ENCODE measurements at regions not wholly inside any gene's neighbourhood (a gene's known extent, or its start where the extent isn't known, plus 50 kb on each side); places are given as distances from the start of the nearest gene placed in this dataset.

GRCh38 chr17:72208832-72209231, 88.0 kb downstream of the SOX9 start:
- DNase-seq (ENCODE audit: low read depth): no peak

GRCh38 chr17:72212041-72212440, 91.2 kb downstream of the SOX9 start:
- DNase-seq (ENCODE audit: low read depth): no peak

GRCh38 chr17:72215490-72215889, 94.7 kb downstream of the SOX9 start:
- DNase-seq (ENCODE audit: low read depth): no peak

GRCh38 chr17:72215928-72216327, 95.1 kb downstream of the SOX9 start:
- no peak for DNase-seq (ENCODE audit: low read depth)

GRCh38 chr17:72219137-72219823, 98.5 kb downstream of the SOX9 start:
- DNase-seq (ENCODE audit: low read depth): no peak

- no peak for DNase-seq (ENCODE audit: low read depth)
Observed at GRCh38 chr17:72219824-72220493, 99.1 kb downstream of the SOX9 start.

GRCh38 chr17:72222661-72223380, 102.0 kb downstream of the SOX9 start:
- no peak for DNase-seq (ENCODE audit: low read depth)

- no peak for DNase-seq (ENCODE audit: low read depth)
Observed at GRCh38 chr17:72223866-72224291, 103.1 kb downstream of the SOX9 start.

GRCh38 chr17:72226322-72226721, 105.5 kb downstream of the SOX9 start:
- no peak for DNase-seq (ENCODE audit: low read depth)

GRCh38 chr17:72233986-72234385, 113.2 kb downstream of the SOX9 start:
- no peak for DNase-seq (ENCODE audit: low read depth)

- DNase-seq (ENCODE audit: low read depth): no peak
Observed at GRCh38 chr17:72234985-72235384, 114.2 kb downstream of the SOX9 start.

GRCh38 chr17:72236980-72237633, 116.3 kb downstream of the SOX9 start:
- no peak for DNase-seq (ENCODE audit: low read depth)

- no peak for DNase-seq (ENCODE audit: low read depth)
Observed at GRCh38 chr17:72238157-72238673, 117.4 kb downstream of the SOX9 start.

GRCh38 chr17:72239548-72239947, 118.7 kb downstream of the SOX9 start:
- DNase-seq (ENCODE audit: low read depth): no peak

- DNase-seq (ENCODE audit: low read depth): no peak
Observed at GRCh38 chr17:72240333-72240732, 119.5 kb downstream of the SOX9 start.

- no peak for DNase-seq (ENCODE audit: low read depth)
Observed at GRCh38 chr17:72244494-72244893, 123.7 kb downstream of the SOX9 start.

- DNase-seq (ENCODE audit: low read depth): no peak
Observed at GRCh38 chr17:72244956-72245355, 124.1 kb downstream of the SOX9 start.

GRCh38 chr17:72249441-72249840, 128.6 kb downstream of the SOX9 start:
- no peak for DNase-seq (ENCODE audit: low read depth)

GRCh38 chr17:72250206-72250605, 129.4 kb downstream of the SOX9 start:
- no peak for DNase-seq (ENCODE audit: low read depth)

GRCh38 chr17:72253597-72253996, 132.8 kb downstream of the SOX9 start:
- DNase-seq (ENCODE audit: low read depth): no peak

- no peak for DNase-seq (ENCODE audit: low read depth)
Observed at GRCh38 chr17:72254808-72255449, 134.1 kb downstream of the SOX9 start.

- DNase-seq (ENCODE audit: low read depth): no peak
Observed at GRCh38 chr17:72255481-72255880, 134.7 kb downstream of the SOX9 start.

Measured in activated gamma-delta T cell treated with anti-CD3 and anti-CD28 coated beads, Interleukin-2, amount 50 U/mL, for 16 hours (primary cell).